NCI-H187 (cell line): ENCODE measurements at regions not wholly inside any gene's neighbourhood (a gene's known extent, or its start where the extent isn't known, plus 50 kb on each side); places are given as distances from the start of the nearest gene placed in this dataset.
A peak's percentile ranks its signal among the peaks of the same experiment; 100 is the strongest.

Source experiments
- DNase-seq, 2 experiments: peaks; one replicate each; lab custom pipeline; 2025; lab: John Stamatoyannopoulos, UW

GRCh38 chr18:32621034-32621433, 150.4 kb upstream of the GAREM1 start:
- no peak for DNase-seq

DNA sequence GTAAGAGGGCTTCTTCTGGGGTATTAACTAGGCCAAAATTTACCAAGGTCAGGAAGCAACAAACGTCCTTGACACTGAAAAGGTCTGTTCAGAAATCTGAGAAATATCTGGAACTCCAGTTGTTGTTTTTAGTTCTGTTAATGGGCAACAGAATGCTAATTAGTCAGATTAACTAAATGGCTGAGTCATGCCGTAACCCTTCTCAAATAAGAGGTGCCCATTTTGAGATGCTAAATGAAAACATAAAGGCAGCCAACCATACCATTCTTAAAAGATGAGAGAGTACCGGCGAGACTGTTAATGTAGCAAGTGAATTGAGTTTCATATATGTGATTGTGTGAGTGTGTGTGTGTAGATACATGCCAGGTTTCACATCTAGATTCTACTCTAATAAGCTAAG, 147.9 kb upstream of the GAREM1 start:
- no peak for DNase-seq

- no peak for DNase-seq
These were observed 143.1 kb upstream of the GAREM1 start for GRCh38 chr18:32613821-32614220.

DNA sequence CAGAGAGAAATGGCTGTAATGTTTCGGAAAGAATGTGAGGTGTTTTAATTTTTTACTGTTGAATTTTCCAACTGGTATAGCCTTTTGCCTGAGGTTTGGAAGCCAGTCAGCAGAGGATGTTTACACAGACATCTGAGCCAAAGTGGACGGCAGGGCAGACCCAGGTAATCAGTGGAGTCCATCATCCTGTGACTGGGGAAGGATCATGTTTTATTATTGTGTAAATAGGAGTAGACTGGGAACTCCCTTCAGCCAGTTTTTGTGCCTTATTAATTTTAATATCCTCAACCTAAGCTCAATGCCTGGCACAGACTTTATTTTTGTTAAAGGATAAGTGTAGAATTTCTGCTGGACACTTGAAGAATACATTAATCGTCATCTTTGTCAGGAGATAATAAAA, 142.0 kb upstream of the GAREM1 start:
- DNase-seq: peak in 1 of 2 experiments; percentile 1

GRCh38 chr18:32610176-32610575, 139.5 kb upstream of the GAREM1 start:
- DNase-seq: no peak

DNA sequence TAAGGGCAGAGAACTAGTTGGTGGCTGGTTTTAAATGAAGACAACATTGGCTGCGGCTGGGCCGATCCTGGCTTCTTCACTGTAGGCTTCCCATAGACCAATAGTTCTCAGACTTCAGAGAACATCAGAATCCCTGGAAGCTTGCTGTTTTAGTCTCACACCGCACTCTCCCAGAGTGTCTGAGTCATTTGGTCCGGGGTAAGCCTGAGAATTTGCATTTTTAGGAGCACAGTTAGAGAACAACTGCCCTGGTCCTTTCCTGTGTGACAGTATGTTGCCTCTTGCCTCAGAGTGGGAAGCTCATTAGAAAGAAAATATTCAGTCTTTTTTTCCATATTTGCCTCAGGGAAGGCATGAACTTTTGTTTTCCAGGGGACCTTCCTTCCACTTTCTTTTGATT, 137.1 kb upstream of the GAREM1 start:
- no peak for DNase-seq

- DNase-seq: no peak
These were observed 127.5 kb upstream of the GAREM1 start for GRCh38 chr18:32598144-32598543.

DNA sequence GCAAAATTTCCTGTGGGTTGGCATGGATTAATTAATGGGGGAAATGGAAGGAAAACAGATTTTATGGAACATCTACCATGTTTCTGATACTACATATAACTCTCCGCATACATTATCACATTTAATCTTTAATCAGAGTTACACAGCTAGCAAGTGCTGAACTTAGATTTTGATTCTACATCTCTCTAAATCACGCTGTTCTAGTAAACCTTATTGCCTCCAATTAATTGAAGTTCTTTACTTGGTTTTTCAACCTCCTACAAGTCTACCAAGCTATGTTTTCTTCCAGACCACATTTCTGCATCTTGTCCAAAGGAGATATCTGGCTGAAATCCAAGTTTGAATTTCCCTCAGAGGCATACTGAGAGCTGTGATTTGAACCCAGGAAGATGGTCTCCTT, 125.8 kb upstream of the GAREM1 start:
- no peak for DNase-seq

- no peak for DNase-seq
These were observed 125.2 kb upstream of the GAREM1 start for GRCh38 chr18:32595832-32596231.

DNA sequence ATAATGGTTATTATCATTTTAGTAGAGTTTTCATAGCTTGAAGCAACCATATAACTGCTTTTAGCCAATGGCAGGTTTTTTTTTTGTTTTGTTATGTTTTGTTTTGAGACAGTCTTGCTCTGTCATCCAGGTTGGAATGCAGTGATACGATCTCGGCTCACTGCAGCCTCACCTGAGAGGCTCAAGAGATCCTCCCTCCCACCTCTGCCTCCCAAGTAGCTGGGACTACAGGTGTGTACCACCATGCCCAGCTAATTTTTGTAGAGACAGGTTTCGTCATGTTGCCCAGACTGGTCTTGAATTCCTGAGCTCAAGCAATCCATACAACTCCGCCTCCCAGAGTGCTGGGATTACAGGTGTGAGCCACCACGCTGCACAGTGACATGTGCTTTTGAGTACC, 117.5 kb upstream of the GAREM1 start:
- no peak for DNase-seq

DNA sequence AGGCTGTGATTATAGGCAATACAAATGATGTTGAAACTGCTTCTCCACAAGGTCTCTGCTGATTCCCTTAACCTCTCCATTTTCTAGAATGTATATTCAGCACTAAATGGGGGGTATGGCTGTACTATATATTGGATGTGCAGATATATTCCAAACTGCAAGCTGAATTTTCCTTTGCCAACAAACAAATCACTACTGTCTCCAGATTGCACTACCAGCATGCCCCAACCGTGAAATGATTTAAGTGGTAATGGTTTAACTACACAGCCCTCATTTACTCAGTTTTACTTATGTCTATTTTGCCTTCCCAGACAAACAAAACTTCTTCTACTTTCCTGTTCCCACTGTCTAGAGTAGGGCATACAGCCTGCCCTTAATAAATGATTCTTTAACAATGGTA, 112.7 kb upstream of the GAREM1 start:
- no peak for DNase-seq

DNA sequence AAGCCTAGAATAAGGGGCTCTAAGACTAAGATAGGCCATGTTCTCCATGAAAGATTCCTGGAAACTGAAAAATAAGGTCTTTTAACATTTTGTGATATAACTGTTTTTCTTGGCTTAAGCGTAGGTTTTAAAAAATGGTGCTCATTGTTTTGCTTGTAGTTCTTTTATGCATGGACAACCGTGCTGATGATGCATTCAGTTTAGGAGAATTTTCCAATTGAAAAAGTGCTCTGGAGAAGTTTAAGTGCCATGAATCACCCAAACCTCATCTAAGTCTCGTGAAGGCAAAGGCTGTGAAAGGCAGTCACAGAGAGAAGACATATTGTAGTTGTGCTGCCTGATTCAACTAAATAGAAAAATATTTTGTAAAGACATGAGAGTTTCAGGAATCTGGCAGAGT, 111.8 kb upstream of the GAREM1 start:
- no peak for DNase-seq

- no peak for DNase-seq
These were observed 106.9 kb upstream of the GAREM1 start for GRCh38 chr18:32577561-32577960.

- no peak for DNase-seq
These were observed 105.7 kb upstream of the GAREM1 start for GRCh38 chr18:32576296-32576916.

GRCh38 chr18:32566960-32567359, 96.3 kb upstream of the GAREM1 start:
- no peak for DNase-seq

- no peak for DNase-seq
These were observed 83.1 kb upstream of the GAREM1 start for GRCh38 chr18:32553640-32554365.

GRCh38 chr18:32553174-32553573, 82.5 kb upstream of the GAREM1 start:
- no peak for DNase-seq

DNA sequence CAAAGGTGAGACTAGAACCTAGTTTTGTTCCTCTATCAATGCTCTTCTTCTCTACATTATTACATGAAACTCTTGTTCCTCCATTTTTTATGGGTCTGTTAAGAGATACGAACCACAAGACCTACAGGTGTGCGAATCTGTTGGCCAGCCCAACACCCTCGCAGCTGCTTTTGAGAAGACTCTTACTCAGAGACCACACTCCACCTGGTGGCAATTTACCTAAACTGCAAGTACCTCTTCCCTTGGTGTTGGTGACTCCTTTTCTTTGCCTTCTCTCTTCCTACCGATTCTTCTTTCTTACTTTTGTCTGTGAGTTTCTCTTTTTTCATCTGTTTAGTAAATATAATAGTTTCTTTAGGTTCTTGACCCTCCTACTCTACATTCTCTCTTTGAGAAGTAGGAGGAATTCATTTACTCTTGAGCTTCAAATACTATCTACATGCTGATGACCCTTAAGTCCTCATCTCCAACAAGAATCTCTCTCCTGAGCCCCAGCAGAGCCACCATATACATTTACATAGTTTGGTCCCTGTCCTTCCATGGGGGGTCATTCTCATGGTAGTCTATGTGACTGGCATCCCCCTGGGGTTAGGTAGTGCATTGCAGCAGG, 81.8 kb upstream of the GAREM1 start:
- DNase-seq: peak; percentile 57 to 59

GRCh38 chr18:32550963-32551362, 80.3 kb upstream of the GAREM1 start:
- DNase-seq: no peak

- DNase-seq: peak; percentile 39 to 41
These were observed 78.8 kb upstream of the GAREM1 start for GRCh38 chr18:32549248-32550110.

- DNase-seq: peak; percentile 23 to 49
These were observed 78.0 kb upstream of the GAREM1 start for GRCh38 chr18:32548688-32549087.

GRCh38 chr18:32545631-32546030, 74.9 kb upstream of the GAREM1 start:
- DNase-seq: no peak

DNA sequence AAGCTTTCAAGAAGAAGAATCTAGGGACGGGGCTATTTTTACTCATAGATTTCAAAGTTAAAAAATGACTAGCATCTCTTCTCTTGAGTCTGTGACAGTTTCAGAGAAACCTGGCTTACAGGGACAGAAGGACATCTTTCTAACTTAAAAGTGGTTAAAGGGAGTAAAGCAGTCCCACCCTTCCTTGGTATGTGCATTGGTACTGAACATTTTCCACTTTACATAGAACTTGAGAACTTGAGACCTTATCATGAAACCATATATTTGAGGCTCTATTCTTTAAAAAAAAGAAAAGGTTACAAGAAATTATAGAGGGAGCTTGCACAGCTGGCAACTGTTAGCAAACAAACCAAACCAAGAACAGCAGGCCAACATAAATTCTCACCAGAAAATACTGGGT, 73.4 kb upstream of the GAREM1 start:
- no peak for DNase-seq
